ENCODE measurements at regions not wholly inside any gene's neighbourhood (a gene's known extent, or its start where the extent isn't known, plus 50 kb on each side); places are given as distances from the start of the nearest gene placed in this dataset.

- no peak for TF ChIP-seq SUZ12 (IDR thresholded peaks at IDR 0.05; ENCODE audit: low read length)
- TF ChIP-seq BACH1 (IDR thresholded peaks at IDR 0.05; ENCODE audit: low read length) = no peak
- no peak for TF ChIP-seq POLR2A (IDR thresholded peaks at IDR 0.05; ENCODE audit: control extremely low read depth in 1 of 2, low read depth in 2 of 2, low read length in 2 of 2)
These were observed 159.6 kb upstream of the PROK2 start (continued) for GRCh38 chr3:71944482-71945065.

Data from H1 (cell line).